ENCODE measurements at regions not wholly inside any gene's neighbourhood (a gene's known extent, or its start where the extent isn't known, plus 50 kb on each side); places are given as distances from the start of the nearest gene placed in this dataset.

DNA sequence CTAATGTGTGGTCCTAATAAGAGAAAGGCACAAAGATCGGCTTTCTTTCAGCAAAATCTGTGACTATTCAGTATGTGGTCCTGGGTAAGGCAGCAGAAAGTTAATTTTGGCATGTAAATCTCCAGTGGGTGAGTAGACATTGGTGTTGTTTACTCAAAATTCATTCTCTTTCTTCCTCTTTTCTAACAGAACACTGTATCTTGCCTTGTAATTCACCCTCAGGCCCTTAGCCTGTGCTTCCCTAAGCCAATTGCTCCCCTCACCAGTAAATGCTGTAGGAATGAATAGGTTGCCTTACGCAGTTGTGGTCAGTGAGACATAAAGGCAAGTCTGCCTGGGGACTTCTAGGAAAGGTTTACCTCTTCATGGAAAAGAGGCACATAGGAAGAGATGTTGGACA, 49.9 kb upstream of the PDE3B start:
- Histone ChIP-seq H3K36me3 (no peaks in the 10 kb centered on the region), H3K27ac (no peak overlapping the region), H3K4me1 (no peaks in the 10 kb centered on the region), H3K9me3 (no peaks in the 10 kb centered on the region), H3K27me3 (no peaks in the 10 kb centered on the region), H3K4me3 (no peak overlapping the region)
- no peak for DNase-seq
- TF ChIP-seq, protein P1, sequence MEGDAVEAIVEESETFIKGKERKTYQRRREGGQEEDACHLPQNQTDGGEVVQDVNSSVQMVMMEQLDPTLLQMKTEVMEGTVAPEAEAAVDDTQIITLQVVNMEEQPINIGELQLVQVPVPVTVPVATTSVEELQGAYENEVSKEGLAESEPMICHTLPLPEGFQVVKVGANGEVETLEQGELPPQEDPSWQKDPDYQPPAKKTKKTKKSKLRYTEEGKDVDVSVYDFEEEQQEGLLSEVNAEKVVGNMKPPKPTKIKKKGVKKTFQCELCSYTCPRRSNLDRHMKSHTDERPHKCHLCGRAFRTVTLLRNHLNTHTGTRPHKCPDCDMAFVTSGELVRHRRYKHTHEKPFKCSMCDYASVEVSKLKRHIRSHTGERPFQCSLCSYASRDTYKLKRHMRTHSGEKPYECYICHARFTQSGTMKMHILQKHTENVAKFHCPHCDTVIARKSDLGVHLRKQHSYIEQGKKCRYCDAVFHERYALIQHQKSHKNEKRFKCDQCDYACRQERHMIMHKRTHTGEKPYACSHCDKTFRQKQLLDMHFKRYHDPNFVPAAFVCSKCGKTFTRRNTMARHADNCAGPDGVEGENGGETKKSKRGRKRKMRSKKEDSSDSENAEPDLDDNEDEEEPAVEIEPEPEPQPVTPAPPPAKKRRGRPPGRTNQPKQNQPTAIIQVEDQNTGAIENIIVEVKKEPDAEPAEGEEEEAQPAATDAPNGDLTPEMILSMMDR (IDR thresholded peaks at IDR 0.05), result no peak
- TF ChIP-seq EP300 (IDR thresholded peaks at IDR 0.05) (no peak), POLR2A (IDR thresholded peaks at IDR 0.05) (no peak), POLR2AphosphoS5 (IDR thresholded peaks at IDR 0.05) (no peak)
- WGBS, 5 donors, result 88 to 100% (median 94%) methylated on average over 2 of the region's 2 CpGs
- intact Hi-C loops (cut with DNase I; ENCODE audit: low total_unique reads), result no loop called here
